Erythroblast (primary cell): ENCODE measurements at regions not wholly inside any gene's neighbourhood (a gene's known extent, or its start where the extent isn't known, plus 50 kb on each side); places are given as distances from the start of the nearest gene placed in this dataset.

Source experiments
- GATA1 ChIP-seq: IDR thresholded peaks from 2 replicates; pipeline ENCODE4 v1.6.1; 2011; ENCODE audit warnings: low read depth, mild to moderate bottlenecking, control low read depth, low read length, moderate library complexity
- POLR2A ChIP-seq: IDR thresholded peaks from 2 replicates; pipeline ENCODE4 v1.6.1; 2011; ENCODE audit warnings: mild to moderate bottlenecking, low read length

DNA sequence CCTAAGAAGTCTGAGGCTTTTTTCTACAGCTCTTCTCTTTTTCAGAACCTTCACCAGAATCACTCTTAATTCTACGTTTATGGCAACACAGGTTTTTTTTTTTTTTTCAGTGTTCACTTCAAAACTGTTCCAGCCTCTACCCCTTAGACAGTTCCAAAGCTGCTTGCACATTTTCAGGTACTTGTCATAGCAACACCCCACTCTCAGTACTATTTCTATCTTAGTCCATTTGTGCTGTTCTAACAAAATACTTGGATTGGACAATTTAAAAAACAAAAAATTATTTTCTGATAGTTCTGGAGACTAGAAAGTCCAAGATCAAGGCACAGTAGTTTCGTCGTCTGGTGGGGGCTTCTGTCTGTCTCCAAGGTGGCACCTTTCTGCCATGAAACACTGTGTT, 340.9 kb upstream of the RPS23 start:
- TF ChIP-seq POLR2A (no peak), GATA1 (no peak)
